ENCODE measurements at regions not wholly inside any gene's neighbourhood (a gene's known extent, or its start where the extent isn't known, plus 50 kb on each side); places are given as distances from the start of the nearest gene placed in this dataset.

GRCh38 chr14:28052251-28052650, 714.3 kb upstream of the FOXG1 start:
- H4K20me1 ChIP-seq (ENCODE audit: insufficient read depth) = no peaks in the 10 kb centered on the region
- no peak for TF ChIP-seq EZH2phosphoT487 (IDR thresholded peaks at IDR 0.05; ENCODE audit: insufficient read depth, low read depth)
- TF ChIP-seq EZH2 (IDR thresholded peaks at IDR 0.05; ENCODE audit: insufficient read depth, poor library complexity, severe bottlenecking) = no peak
- no peaks in the 10 kb centered on the region for H3K9me2 ChIP-seq (ENCODE audit: insufficient read depth)
- H3K27me3 ChIP-seq (replicated peaks; ENCODE audit: insufficient read depth) = no peaks in the 10 kb centered on the region
- 7 to 9% methylated on average over 3 of the region's 3 CpGs for WGBS, 2 experiments (ENCODE audit: low coverage in 1 of 2, low lambda C conversion rate in 2 of 2, missing lambda C conversion rate in 2 of 2)
- H3K36me3 ChIP-seq (ENCODE audit: low read depth) = no peaks in the 10 kb centered on the region
- H3K4me2 ChIP-seq (ENCODE audit: unreplicated experiment) = no peak overlapping the region
- in situ Hi-C loops (cut with MboI) = no loop called here
- peaks cover 4% of the 10 kb centered on the region for H3K9me3 ChIP-seq (ENCODE audit: low read depth)
- no peaks in the 10 kb centered on the region for H3K4me1 ChIP-seq (ENCODE audit: insufficient read depth)
- no peak overlapping the region for H3K27ac ChIP-seq
- H2AFZ ChIP-seq = no peak overlapping the region
- no peaks in the 10 kb centered on the region for H3F3A ChIP-seq (ENCODE audit: insufficient read depth)
- H3K79me2 ChIP-seq (ENCODE audit: insufficient read depth) = no peaks in the 10 kb centered on the region
- DNase-seq = no peak
- no peak overlapping the region for H3K4me3 ChIP-seq
- H3K9ac ChIP-seq = no peak overlapping the region

- in situ Hi-C loops (cut with MboI) = no loop called here
Observed at GRCh38 chr14:28055008-28055407, 711.6 kb upstream of the FOXG1 start.

GRCh38 chr14:28057359-28058296, 709.0 kb upstream of the FOXG1 start:
- H3K4me2 ChIP-seq (ENCODE audit: unreplicated experiment) = no peak overlapping the region
- H3F3A ChIP-seq (ENCODE audit: insufficient read depth) = no peaks in the 10 kb centered on the region
- H3K36me3 ChIP-seq (ENCODE audit: low read depth) = no peaks in the 10 kb centered on the region
- no peak overlapping the region for H3K4me3 ChIP-seq
- DNase-seq = no peak
- no peaks in the 10 kb centered on the region for H3K79me2 ChIP-seq (ENCODE audit: insufficient read depth)
- TF ChIP-seq EZH2 (IDR thresholded peaks at IDR 0.05; ENCODE audit: insufficient read depth, poor library complexity, severe bottlenecking) = no peak
- no peak for TF ChIP-seq EZH2phosphoT487 (IDR thresholded peaks at IDR 0.05; ENCODE audit: insufficient read depth, low read depth)
- peaks cover 4% of the 10 kb centered on the region for H3K9me3 ChIP-seq (ENCODE audit: low read depth)
- H3K9me2 ChIP-seq (ENCODE audit: insufficient read depth) = no peaks in the 10 kb centered on the region
- no peaks in the 10 kb centered on the region for H3K4me1 ChIP-seq (ENCODE audit: insufficient read depth)
- no peaks in the 10 kb centered on the region for H3K27me3 ChIP-seq (replicated peaks; ENCODE audit: insufficient read depth)
- WGBS, 2 experiments (ENCODE audit: low coverage in 1 of 2, low lambda C conversion rate in 2 of 2, missing lambda C conversion rate in 2 of 2) = 5 to 6% methylated on average over 4 of the region's 4 CpGs
- in situ Hi-C loops (cut with MboI) = no loop called here
- H3K9ac ChIP-seq = no peak overlapping the region
- no peak overlapping the region for H2AFZ ChIP-seq
- no peaks in the 10 kb centered on the region for H4K20me1 ChIP-seq (ENCODE audit: insufficient read depth)
- H3K27ac ChIP-seq = no peak overlapping the region

More at GRCh38 chr14:28055008-28055407, 711.6 kb upstream of the FOXG1 start:
- Histone ChIP-seq H3F3A (ENCODE audit: insufficient read depth) (no peaks in the 10 kb centered on the region), H3K27me3 (replicated peaks; ENCODE audit: insufficient read depth) (no peaks in the 10 kb centered on the region), H3K27ac (no peak overlapping the region), H3K4me2 (ENCODE audit: unreplicated experiment) (no peak overlapping the region), H3K9ac (no peak overlapping the region), H3K4me3 (no peak overlapping the region), H3K36me3 (ENCODE audit: low read depth) (no peaks in the 10 kb centered on the region), H3K4me1 (ENCODE audit: insufficient read depth) (no peaks in the 10 kb centered on the region), H3K9me3 (ENCODE audit: low read depth) (peaks cover 4% of the 10 kb centered on the region), H3K79me2 (ENCODE audit: insufficient read depth) (no peaks in the 10 kb centered on the region), H2AFZ (no peak overlapping the region), H4K20me1 (ENCODE audit: insufficient read depth) (no peaks in the 10 kb centered on the region), H3K9me2 (ENCODE audit: insufficient read depth) (no peaks in the 10 kb centered on the region)
- TF ChIP-seq EZH2 (IDR thresholded peaks at IDR 0.05; ENCODE audit: insufficient read depth, poor library complexity, severe bottlenecking) (no peak), EZH2phosphoT487 (IDR thresholded peaks at IDR 0.05; ENCODE audit: insufficient read depth, low read depth) (no peak)
- WGBS, 2 experiments (ENCODE audit: low coverage in 1 of 2, low lambda C conversion rate in 2 of 2, missing lambda C conversion rate in 2 of 2) = 27 to 45% methylated on average over 3 of the region's 3 CpGs
- DNase-seq = no peak

- no peaks in the 10 kb centered on the region for H3K79me2 ChIP-seq (ENCODE audit: insufficient read depth)
- no peaks in the 10 kb centered on the region for H3K36me3 ChIP-seq (ENCODE audit: low read depth)
- H3K27me3 ChIP-seq (replicated peaks; ENCODE audit: insufficient read depth) = no peaks in the 10 kb centered on the region
- H3K9ac ChIP-seq = no peak overlapping the region
- in situ Hi-C loops (cut with MboI) = no loop called here
- no peak overlapping the region for H3K27ac ChIP-seq
- H4K20me1 ChIP-seq (ENCODE audit: insufficient read depth) = no peaks in the 10 kb centered on the region
- H3F3A ChIP-seq (ENCODE audit: insufficient read depth) = no peaks in the 10 kb centered on the region
- no peak overlapping the region for H2AFZ ChIP-seq
- no peak overlapping the region for H3K4me2 ChIP-seq (ENCODE audit: unreplicated experiment)
- no peaks in the 10 kb centered on the region for H3K9me2 ChIP-seq (ENCODE audit: insufficient read depth)
- H3K9me3 ChIP-seq (ENCODE audit: low read depth) = no peaks in the 10 kb centered on the region
- DNase-seq = no peak
- H3K4me3 ChIP-seq = no peak overlapping the region
- no peaks in the 10 kb centered on the region for H3K4me1 ChIP-seq (ENCODE audit: insufficient read depth)
- TF ChIP-seq EZH2 (IDR thresholded peaks at IDR 0.05; ENCODE audit: insufficient read depth, poor library complexity, severe bottlenecking) (no peak), EZH2phosphoT487 (IDR thresholded peaks at IDR 0.05; ENCODE audit: insufficient read depth, low read depth) (no peak)
- WGBS, 2 experiments (ENCODE audit: low coverage in 1 of 2, low lambda C conversion rate in 2 of 2, missing lambda C conversion rate in 2 of 2) = 21 to 30% methylated on average over 1 of the region's 1 CpG
Observed at GRCh38 chr14:28059254-28059653, 707.3 kb upstream of the FOXG1 start.
